GM19238 (cell line): ENCODE measurements at regions not wholly inside any gene's neighbourhood (a gene's known extent, or its start where the extent isn't known, plus 50 kb on each side); places are given as distances from the start of the nearest gene placed in this dataset.
"Not testable (repeated sequence)": the region's sequence is repeated elsewhere in the genome, so short reads cannot be mapped to it uniquely, and the experiment has no call there.

Source experiments
- DNase-seq: peaks from one replicate; pipeline ENCODE4 v3.0.0; 2011; ENCODE audit warnings: low spot score; ENCODE audit not compliant: insufficient read length

- DNase-seq: no peak
Observed at GRCh38 chr17:72365857-72366414, 245.1 kb downstream of the SOX9 start.

GRCh38 chr17:72366626-72367025 lies 245.8 kb downstream of the SOX9 start:
- DNase-seq: no peak

- no peak for DNase-seq
Observed at GRCh38 chr17:72368191-72368590, 247.4 kb downstream of the SOX9 start.

- no peak for DNase-seq
Observed at GRCh38 chr17:72369366-72369765, 248.5 kb downstream of the SOX9 start.

- no peak for DNase-seq
Observed at GRCh38 chr17:72370819-72371218, 250.0 kb downstream of the SOX9 start.

- no peak for DNase-seq
Observed at GRCh38 chr17:72372185-72372584, 251.4 kb downstream of the SOX9 start.

GRCh38 chr17:72373910-72374741 lies 253.3 kb downstream of the SOX9 start:
- DNase-seq: no peak

- DNase-seq: no peak
Observed at GRCh38 chr17:72376526-72377345, 255.9 kb downstream of the SOX9 start.

GRCh38 chr17:72378414-72379390 lies 257.9 kb downstream of the SOX9 start:
- no peak for DNase-seq

- no peak for DNase-seq
Observed at GRCh38 chr17:72379516-72379915, 258.7 kb downstream of the SOX9 start.

- DNase-seq: no peak
Observed at GRCh38 chr17:72380120-72380519, 259.3 kb downstream of the SOX9 start.

GRCh38 chr17:72380737-72381136 lies 259.9 kb downstream of the SOX9 start:
- no peak for DNase-seq

GRCh38 chr17:72381597-72382397 lies 261.0 kb downstream of the SOX9 start:
- no peak for DNase-seq

- no peak for DNase-seq
Observed at GRCh38 chr17:72382971-72383722, 262.3 kb downstream of the SOX9 start.

- no peak for DNase-seq
Observed at GRCh38 chr17:72385475-72385874, 264.7 kb downstream of the SOX9 start.

GRCh38 chr17:72386173-72386572 lies 265.4 kb downstream of the SOX9 start:
- DNase-seq: not testable (repeated sequence)

GRCh38 chr17:72386619-72387237 lies 265.9 kb downstream of the SOX9 start:
- no peak for DNase-seq

GRCh38 chr17:72387487-72387886 lies 266.7 kb downstream of the SOX9 start:
- DNase-seq: no peak

GRCh38 chr17:72387969-72388368 lies 267.1 kb downstream of the SOX9 start:
- DNase-seq: no peak
